Activated CD8-positive, alpha-beta memory T cell treated with anti-CD3 and anti-CD28 coated beads, Interleukin-2, amount 10 ng/mL, durations not matched to agents 7 days and 5 days (primary cell): ENCODE measurements at regions not wholly inside any gene's neighbourhood (a gene's known extent, or its start where the extent isn't known, plus 50 kb on each side); places are given as distances from the start of the nearest gene placed in this dataset.

ENCODE experiments used
- ATAC-seq: fragments of 150-1000 bp; cut with Tn5 transposase; one replicate; pipeline ENCODE4 v1.10.0; 2021; ENCODE audit warnings: moderate library complexity
- CTCF ChIA-PET: fragments of 350-600 bp; sonication (Branson Sonifier 250); formaldehyde crosslinking; loops from one replicate; lab custom pipeline; 2021; ENCODE audit warnings: antibody characterized with exemption; lab: Charles Lee
- DNase-seq: peaks from one replicate; pipeline ENCODE4 v3.0.0-alpha.2; 2020
- H3K27ac Mint-ChIP-seq: one replicate; pipeline ENCODE4 v1.8.0; 2021; ENCODE audit warnings: mild to moderate bottlenecking, mixed read lengths
- H3K27me3 Mint-ChIP-seq: one replicate; pipeline ENCODE4 v1.8.0; 2021; ENCODE audit warnings: mixed read lengths
- H3K36me3 Mint-ChIP-seq: one replicate; pipeline ENCODE4 v1.8.0; 2021; ENCODE audit warnings: mild to moderate bottlenecking, mixed read lengths
- H3K4me1 Mint-ChIP-seq: one replicate; pipeline ENCODE4 v1.8.0; 2021; ENCODE audit warnings: mixed read lengths
- H3K4me3 Mint-ChIP-seq: one replicate; pipeline ENCODE4 v1.8.0; 2021; ENCODE audit warnings: mild to moderate bottlenecking, moderate library complexity, mixed read lengths
- H3K9me3 Mint-ChIP-seq: one replicate; pipeline ENCODE4 v1.8.0; 2022; ENCODE audit warnings: low read depth, mixed read lengths

- DNase-seq = no peak
- Mint-ChIP-seq H3K9me3 (peaks cover 3% of the 10 kb centered on the region), H3K4me3 (no peak overlapping the region), H3K27ac (no peak overlapping the region), H3K36me3 (no peaks in the 10 kb centered on the region), H3K4me1 (no peaks in the 10 kb centered on the region), H3K27me3 (no peaks in the 10 kb centered on the region)
- CTCF ChIA-PET = no interaction called here
- ATAC-seq = no peak
Measured at GRCh38 chr11:24078018-24078417, 418.8 kb upstream of the LUZP2 start.

GRCh38 chr11:24082241-24082640 lies 414.6 kb upstream of the LUZP2 start:
- DNase-seq = no peak
- no peak overlapping the region for H3K27ac Mint-ChIP-seq
- CTCF ChIA-PET = no interaction called here
- no peaks in the 10 kb centered on the region for H3K36me3 Mint-ChIP-seq
- H3K4me1 Mint-ChIP-seq = no peaks in the 10 kb centered on the region
- H3K9me3 Mint-ChIP-seq = peaks cover 10% of the 10 kb centered on the region
- H3K27me3 Mint-ChIP-seq = no peaks in the 10 kb centered on the region
- H3K4me3 Mint-ChIP-seq = no peak overlapping the region
- ATAC-seq = no peak

DNA sequence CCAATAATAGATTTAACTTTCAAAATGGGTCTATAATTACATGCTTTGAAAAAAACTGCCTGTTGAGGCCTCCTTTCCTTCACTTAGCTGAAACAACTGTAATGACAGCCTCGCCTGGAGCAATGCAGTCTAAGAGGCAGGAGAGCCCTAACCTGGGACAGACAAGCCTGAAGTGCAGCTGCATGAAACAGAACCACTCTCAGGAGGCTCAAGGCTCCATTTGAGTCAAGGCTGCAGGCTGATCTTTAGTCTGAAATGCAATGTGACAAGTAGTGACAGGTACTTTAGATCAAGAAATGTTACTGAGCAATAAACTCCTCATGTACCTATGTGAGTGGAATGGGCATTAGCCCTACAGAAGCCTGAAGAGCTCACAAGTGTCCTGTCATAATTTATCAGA lies 414.0 kb upstream of the LUZP2 start:
- peaks cover 10% of the 10 kb centered on the region for H3K9me3 Mint-ChIP-seq
- H3K4me3 Mint-ChIP-seq = no peak overlapping the region
- H3K27ac Mint-ChIP-seq = no peak overlapping the region
- H3K4me1 Mint-ChIP-seq = no peaks in the 10 kb centered on the region
- no peak for ATAC-seq
- H3K27me3 Mint-ChIP-seq = no peaks in the 10 kb centered on the region
- CTCF ChIA-PET = no interaction called here
- H3K36me3 Mint-ChIP-seq = no peaks in the 10 kb centered on the region
- DNase-seq = no peak

DNA sequence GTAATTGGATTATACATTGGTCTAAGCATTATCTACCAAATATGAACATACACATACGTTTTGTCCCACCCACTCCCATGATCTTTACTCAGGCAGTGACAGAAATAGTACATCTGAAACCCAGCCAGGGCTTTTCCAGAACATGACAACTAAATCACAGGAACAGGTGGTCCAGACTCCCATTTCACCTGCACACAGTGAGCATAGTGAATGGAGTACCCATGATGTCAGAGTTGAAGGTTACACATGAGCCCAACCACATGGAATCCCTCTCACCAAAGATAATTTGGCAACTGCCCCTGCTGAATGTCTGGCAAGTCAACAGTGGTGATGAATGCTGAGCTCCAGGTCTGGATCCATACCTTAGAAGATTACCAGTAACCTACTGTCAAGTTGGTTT lies 411.9 kb upstream of the LUZP2 start:
- Mint-ChIP-seq H3K27me3 (no peaks in the 10 kb centered on the region), H3K4me1 (no peaks in the 10 kb centered on the region), H3K36me3 (no peaks in the 10 kb centered on the region), H3K9me3 (peaks cover 8% of the 10 kb centered on the region), H3K4me3 (no peak overlapping the region), H3K27ac (no peak overlapping the region)
- DNase-seq (no peak), ATAC-seq (no peak)
- CTCF ChIA-PET = no interaction called here

- no peaks in the 10 kb centered on the region for H3K27me3 Mint-ChIP-seq
- no peaks in the 10 kb centered on the region for H3K36me3 Mint-ChIP-seq
- no peaks in the 10 kb centered on the region for H3K4me1 Mint-ChIP-seq
- DNase-seq (no peak), ATAC-seq (no peak)
- H3K4me3 Mint-ChIP-seq = no peak overlapping the region
- CTCF ChIA-PET = no interaction called here
- peaks cover 12% of the 10 kb centered on the region for H3K9me3 Mint-ChIP-seq
- no peak overlapping the region for H3K27ac Mint-ChIP-seq
Measured at GRCh38 chr11:24086921-24087320, 409.9 kb upstream of the LUZP2 start.

DNA sequence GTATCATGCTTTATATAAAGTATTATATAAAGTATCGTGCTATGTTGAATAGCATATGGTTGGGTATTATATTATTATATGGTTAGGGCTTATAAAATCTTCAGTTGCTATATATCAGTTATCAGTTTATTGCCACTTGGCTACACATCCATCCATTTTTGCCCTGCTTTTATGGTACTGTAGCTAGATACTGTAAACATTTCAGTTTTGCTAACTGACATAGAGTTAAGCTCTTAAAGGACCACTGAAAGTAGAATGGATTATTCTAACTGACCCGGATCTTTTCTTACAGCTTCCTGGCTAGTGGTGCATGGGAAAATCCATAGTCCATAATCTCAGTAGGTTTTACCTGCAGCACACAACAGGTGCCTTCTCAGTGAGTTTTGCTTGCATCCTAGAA lies 405.3 kb upstream of the LUZP2 start:
- no peak overlapping the region for H3K4me3 Mint-ChIP-seq
- no peaks in the 10 kb centered on the region for H3K4me1 Mint-ChIP-seq
- no peak overlapping the region for H3K27ac Mint-ChIP-seq
- DNase-seq (no peak), ATAC-seq (no peak)
- peaks cover 11% of the 10 kb centered on the region for H3K9me3 Mint-ChIP-seq
- H3K36me3 Mint-ChIP-seq = no peaks in the 10 kb centered on the region
- H3K27me3 Mint-ChIP-seq = no peaks in the 10 kb centered on the region
- CTCF ChIA-PET = no interaction called here

GRCh38 chr11:24093375-24093774 lies 403.5 kb upstream of the LUZP2 start:
- Mint-ChIP-seq H3K9me3 (peaks cover 11% of the 10 kb centered on the region), H3K36me3 (no peaks in the 10 kb centered on the region), H3K4me1 (no peaks in the 10 kb centered on the region), H3K27me3 (no peaks in the 10 kb centered on the region), H3K27ac (no peak overlapping the region), H3K4me3 (no peak overlapping the region)
- no peak for DNase-seq
- ATAC-seq = no peak
- CTCF ChIA-PET = no interaction called here

GRCh38 chr11:24108609-24109008 lies 388.2 kb upstream of the LUZP2 start:
- Mint-ChIP-seq H3K27me3 (no peaks in the 10 kb centered on the region), H3K27ac (no peak overlapping the region), H3K9me3 (peaks cover 15% of the 10 kb centered on the region), H3K4me3 (no peak overlapping the region), H3K36me3 (no peaks in the 10 kb centered on the region), H3K4me1 (no peaks in the 10 kb centered on the region)
- CTCF ChIA-PET = no interaction called here
- ATAC-seq (no peak), DNase-seq (no peak)

DNA sequence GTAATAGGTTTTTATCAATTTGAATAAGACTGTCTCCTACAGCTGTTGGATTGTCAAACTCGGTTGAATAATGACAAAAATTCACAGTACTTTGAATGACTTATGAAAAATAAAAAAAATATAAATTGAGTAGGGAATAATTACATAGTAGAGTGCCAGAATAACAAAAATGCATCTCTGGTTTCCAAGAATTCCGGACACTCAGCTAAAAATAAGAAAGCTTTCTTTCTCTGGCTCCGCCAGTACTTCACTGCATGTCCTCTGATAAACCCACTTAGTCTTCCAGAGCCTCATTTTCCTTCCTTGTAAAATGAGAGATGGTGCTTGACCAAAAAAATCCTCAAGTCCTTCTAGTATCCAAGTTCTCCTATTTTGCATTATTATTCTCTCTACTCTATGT lies 374.6 kb upstream of the LUZP2 start:
- Mint-ChIP-seq H3K4me3 (no peak overlapping the region), H3K4me1 (no peaks in the 10 kb centered on the region), H3K27me3 (no peaks in the 10 kb centered on the region), H3K9me3 (peaks cover 8% of the 10 kb centered on the region), H3K27ac (no peak overlapping the region), H3K36me3 (no peaks in the 10 kb centered on the region)
- no peak for ATAC-seq
- DNase-seq = no peak
- CTCF ChIA-PET = no interaction called here

DNA sequence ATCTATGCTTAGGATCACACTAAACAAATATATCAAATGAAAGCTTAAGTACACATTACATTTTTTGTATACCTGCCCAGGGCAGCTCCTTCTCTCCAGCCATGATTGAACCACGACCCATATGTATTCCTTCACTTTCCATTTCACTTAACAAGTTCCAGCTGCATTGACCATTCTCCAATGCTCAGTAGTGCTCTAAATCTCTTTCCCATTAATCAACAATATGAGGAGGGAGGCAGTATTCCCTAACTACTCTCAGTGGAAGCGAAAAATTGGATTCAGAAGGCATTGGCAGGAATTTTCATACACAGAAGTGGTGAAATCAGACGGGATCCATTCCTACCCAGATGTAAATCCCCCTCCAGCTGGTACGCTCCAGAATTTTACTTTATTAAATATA lies 372.0 kb upstream of the LUZP2 start:
- no peak overlapping the region for H3K27ac Mint-ChIP-seq
- CTCF ChIA-PET = no interaction called here
- no peak for ATAC-seq
- H3K9me3 Mint-ChIP-seq = peaks cover 8% of the 10 kb centered on the region
- no peaks in the 10 kb centered on the region for H3K27me3 Mint-ChIP-seq
- no peaks in the 10 kb centered on the region for H3K36me3 Mint-ChIP-seq
- H3K4me1 Mint-ChIP-seq = no peaks in the 10 kb centered on the region
- DNase-seq = no peak
- H3K4me3 Mint-ChIP-seq = no peak overlapping the region

- DNase-seq (no peak), ATAC-seq (no peak)
- Mint-ChIP-seq H3K4me1 (no peaks in the 10 kb centered on the region), H3K36me3 (no peaks in the 10 kb centered on the region), H3K4me3 (no peak overlapping the region), H3K27me3 (no peaks in the 10 kb centered on the region), H3K27ac (no peak overlapping the region), H3K9me3 (peaks cover 5% of the 10 kb centered on the region)
- CTCF ChIA-PET = no interaction called here
Measured at GRCh38 chr11:24131698-24132097, 365.2 kb upstream of the LUZP2 start.

DNA sequence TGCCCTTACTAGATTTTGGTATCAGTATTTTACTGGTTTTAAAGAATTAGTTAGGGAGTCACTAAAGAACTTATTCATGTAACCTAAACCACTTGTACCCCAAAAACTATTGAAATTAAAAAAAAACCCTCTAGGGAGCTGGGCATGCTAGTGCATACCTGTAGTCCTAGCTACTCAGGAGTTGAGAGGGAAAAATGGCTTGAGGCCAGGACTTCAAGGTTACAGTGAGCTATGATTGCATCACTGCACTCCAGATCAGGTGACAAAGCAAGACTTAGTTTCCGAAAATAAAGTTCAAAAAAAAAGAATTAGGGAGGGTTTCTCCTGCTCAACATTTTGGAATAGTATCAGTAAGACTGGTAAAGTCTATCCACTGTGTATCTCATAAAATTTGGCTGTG lies 364.4 kb upstream of the LUZP2 start:
- ATAC-seq = no peak
- Mint-ChIP-seq H3K27me3 (no peaks in the 10 kb centered on the region), H3K36me3 (no peaks in the 10 kb centered on the region), H3K4me3 (no peak overlapping the region), H3K27ac (no peak overlapping the region), H3K9me3 (peaks cover 5% of the 10 kb centered on the region), H3K4me1 (no peaks in the 10 kb centered on the region)
- no peak for DNase-seq
- CTCF ChIA-PET = no interaction called here

DNA sequence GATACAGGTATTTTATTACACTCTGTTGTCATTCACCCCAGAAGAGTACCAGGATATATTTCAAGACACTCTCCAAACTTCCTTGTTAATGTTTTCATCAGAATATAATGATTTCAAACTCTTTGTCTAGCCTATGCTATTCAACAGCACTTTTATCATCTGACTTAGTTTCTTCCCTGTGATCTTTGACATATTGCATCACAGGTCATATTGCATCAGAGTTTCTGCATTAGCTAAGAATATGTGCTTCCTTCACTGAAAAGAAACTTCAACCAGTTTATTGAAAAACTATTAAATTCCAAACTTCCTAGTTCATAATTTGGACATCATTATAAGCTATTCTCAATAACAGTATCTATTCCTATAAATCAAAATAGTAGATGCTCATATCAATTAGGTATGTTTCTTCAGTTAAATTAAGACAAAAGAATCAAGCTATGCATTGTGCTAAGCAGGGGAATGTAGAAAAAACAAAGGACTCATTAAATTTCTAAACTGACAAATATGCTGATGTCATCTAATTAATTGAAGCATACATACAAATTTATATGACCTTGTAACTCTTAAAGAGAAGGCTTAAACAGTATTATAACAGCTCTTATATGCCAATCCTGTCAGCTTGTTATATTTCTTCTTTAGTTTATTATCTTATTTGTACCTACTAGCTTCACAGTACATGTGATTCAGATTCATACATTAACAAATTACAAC lies 361.8 kb upstream of the LUZP2 start:
- H3K27ac Mint-ChIP-seq = no peak overlapping the region
- no peaks in the 10 kb centered on the region for H3K27me3 Mint-ChIP-seq
- no peak overlapping the region for H3K4me3 Mint-ChIP-seq
- H3K36me3 Mint-ChIP-seq = no peaks in the 10 kb centered on the region
- ATAC-seq = no peak
- H3K4me1 Mint-ChIP-seq = no peaks in the 10 kb centered on the region
- no peak for DNase-seq
- peaks cover 5% of the 10 kb centered on the region for H3K9me3 Mint-ChIP-seq
- CTCF ChIA-PET = no interaction called here

- CTCF ChIA-PET = no interaction called here
- no peaks in the 10 kb centered on the region for H3K27me3 Mint-ChIP-seq
- ATAC-seq = no peak
Measured at GRCh38 chr11:24142062-24142461, 354.8 kb upstream of the LUZP2 start.

GRCh38 chr11:24145411-24145810 lies 351.4 kb upstream of the LUZP2 start:
- CTCF ChIA-PET = no interaction called here
- no peaks in the 10 kb centered on the region for H3K4me1 Mint-ChIP-seq
- no peaks in the 10 kb centered on the region for H3K27me3 Mint-ChIP-seq
- DNase-seq (no peak), ATAC-seq (no peak)
- peaks cover 9% of the 10 kb centered on the region for H3K9me3 Mint-ChIP-seq
- H3K36me3 Mint-ChIP-seq = no peaks in the 10 kb centered on the region
- no peak overlapping the region for H3K4me3 Mint-ChIP-seq
- no peak overlapping the region for H3K27ac Mint-ChIP-seq

More at GRCh38 chr11:24142062-24142461, 354.8 kb upstream of the LUZP2 start:
- H3K9me3 Mint-ChIP-seq = peaks cover 2% of the 10 kb centered on the region
- H3K4me1 Mint-ChIP-seq = no peaks in the 10 kb centered on the region
- H3K4me3 Mint-ChIP-seq = no peak overlapping the region
- H3K27ac Mint-ChIP-seq = no peak overlapping the region
- H3K36me3 Mint-ChIP-seq = no peaks in the 10 kb centered on the region
- DNase-seq = no peak
